GM18498 (cell line): ENCODE measurements at regions not wholly inside any gene's neighbourhood (a gene's known extent, or its start where the extent isn't known, plus 50 kb on each side); places are given as distances from the start of the nearest gene placed in this dataset.

Source experiments
- ATAC-seq: cut with Tn5 transposase; IDR thresholded peaks from one replicate; pipeline ENCODE4 v1.9.1; 2021; ENCODE audit warnings: mild to moderate bottlenecking, moderate library complexity; ENCODE audit not compliant: unreplicated experiment

GRCh38 chr3:99458013-99458412 lies 180.4 kb upstream of the COL8A1 start:
- ATAC-seq = no peak

DNA sequence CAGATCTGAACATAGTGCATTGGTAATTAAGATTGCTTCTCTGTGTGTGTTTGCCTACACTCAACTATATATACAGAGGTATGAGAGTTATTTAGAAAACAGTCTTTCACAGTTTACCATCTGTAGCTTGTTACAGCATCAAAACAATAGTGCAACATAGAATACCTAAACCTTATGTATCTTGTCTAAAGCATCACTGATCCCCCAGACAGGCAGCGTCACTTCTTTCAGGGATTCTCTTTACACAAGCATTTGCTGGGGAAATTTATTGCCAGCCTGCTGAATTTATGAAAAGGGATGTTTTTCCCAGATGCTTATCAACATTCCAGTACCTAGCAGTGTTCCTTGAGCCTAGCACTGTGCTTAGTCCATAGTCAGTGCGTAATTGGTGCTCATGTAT lies 195.8 kb upstream of the COL8A1 start:
- ATAC-seq = no peak

- no peak for ATAC-seq
Observed at GRCh38 chr3:99439892-99440291, 198.5 kb upstream of the COL8A1 start.

DNA sequence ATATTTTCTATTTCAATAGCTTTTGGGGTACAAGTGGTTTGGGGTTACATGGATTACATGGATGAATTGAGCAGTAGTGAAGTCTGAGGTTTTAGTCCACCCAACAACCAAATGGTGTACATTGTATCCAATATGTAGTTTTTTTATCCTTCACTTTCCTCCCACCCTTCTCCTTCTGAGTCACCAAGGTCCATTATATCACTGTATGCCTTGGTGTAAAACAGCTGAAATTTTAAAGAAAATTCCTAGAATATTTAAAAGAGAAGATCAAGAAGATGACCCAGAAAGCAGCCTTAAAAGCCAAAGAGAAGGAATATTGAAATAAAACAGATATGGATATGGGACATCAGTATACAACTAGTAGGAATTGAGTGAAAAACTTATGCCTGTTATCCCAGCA lies 204.2 kb upstream of the COL8A1 start:
- ATAC-seq = no peak

DNA sequence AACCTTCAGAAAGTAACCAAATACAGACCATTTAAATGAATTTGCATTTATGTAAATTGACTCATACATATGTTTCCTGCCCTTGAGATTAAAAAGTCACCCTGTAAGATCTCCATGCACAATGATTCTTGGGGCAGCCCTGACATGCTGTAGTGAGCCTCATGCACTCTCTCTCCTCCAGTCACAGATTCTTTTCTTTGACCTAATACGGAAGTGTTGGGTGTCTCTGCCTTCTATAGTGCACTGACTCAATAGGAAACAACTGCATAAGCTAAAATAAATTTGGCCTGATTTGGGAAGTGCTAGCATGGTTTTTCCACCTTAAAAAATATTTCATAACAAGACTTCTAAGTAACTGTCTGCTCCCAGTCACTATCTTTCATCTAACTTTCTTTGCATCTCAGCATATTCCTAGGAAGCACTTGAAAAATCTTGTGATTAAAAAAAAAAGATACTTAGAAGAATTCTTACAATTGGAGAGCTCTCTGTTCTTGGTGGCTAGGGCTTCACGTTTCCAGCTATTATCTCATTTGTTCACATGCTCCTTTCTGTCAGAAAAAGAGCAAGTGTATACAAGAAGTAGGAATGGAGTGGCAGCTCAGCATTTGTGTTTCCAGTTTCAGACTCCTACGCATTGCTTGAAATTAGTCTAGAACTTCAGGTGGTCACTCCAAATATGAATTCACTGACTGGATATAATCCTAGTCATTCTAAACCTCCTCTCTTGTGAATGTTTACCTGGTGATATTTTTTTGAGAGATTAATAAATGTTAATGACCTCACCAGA lies 207.9 kb upstream of the COL8A1 start:
- ATAC-seq = peak; percentile 53

- no peak for ATAC-seq
Observed at GRCh38 chr3:99429502-99429901, 208.9 kb upstream of the COL8A1 start.

- no peak for ATAC-seq
Observed at GRCh38 chr3:99425930-99426329, 212.5 kb upstream of the COL8A1 start.

DNA sequence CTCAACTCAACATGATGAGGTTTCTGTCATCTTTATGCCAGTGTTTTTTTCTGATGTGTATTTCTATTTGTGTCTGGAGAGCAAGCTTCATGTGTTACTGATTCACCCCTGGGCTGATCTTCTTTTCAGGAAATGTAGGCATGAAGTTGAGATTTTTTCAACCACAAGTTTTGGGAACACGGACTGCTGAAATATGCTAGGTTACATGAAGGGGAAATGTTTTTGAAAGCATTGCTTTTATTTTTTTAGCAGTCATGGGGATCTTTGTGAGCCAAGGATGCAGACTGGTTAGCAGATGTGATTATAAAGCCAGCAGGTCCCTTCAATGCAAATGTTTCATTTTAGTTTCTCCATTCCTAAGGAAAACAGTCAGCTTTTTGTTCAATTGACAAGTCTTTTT lies 219.3 kb upstream of the COL8A1 start:
- peak; percentile 1 for ATAC-seq

GRCh38 chr3:99418709-99419108 lies 219.7 kb upstream of the COL8A1 start:
- ATAC-seq = peak; percentile 79

GRCh38 chr3:99418209-99418635 lies 220.2 kb upstream of the COL8A1 start:
- ATAC-seq = peak; percentile 79

DNA sequence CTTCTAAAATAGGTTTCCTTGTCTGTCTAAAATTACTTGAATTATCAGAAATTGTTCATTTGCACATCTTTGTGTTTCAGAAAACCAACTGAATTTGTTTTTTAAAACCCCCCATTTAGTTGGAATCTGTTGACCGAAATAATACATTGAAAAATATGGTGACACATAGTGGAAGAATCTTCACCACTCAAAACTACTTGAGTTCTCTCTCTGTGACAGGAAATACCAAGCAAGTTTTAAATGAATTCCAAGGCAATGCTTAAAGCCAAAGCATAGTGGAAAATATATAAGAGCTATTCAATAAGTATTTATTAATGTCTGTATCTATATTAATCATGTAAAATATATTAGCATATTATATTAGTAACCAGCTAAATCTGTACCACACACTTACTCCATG lies 224.9 kb upstream of the COL8A1 start:
- no peak for ATAC-seq

- no peak for ATAC-seq
Observed at GRCh38 chr3:99410789-99411311, 227.5 kb upstream of the COL8A1 start.

GRCh38 chr3:99409961-99410360 lies 228.4 kb upstream of the COL8A1 start:
- no peak for ATAC-seq

GRCh38 chr3:99407257-99407656 lies 231.1 kb upstream of the COL8A1 start:
- ATAC-seq = peak; percentile 70

GRCh38 chr3:99402755-99403154 lies 235.6 kb upstream of the COL8A1 start:
- no peak for ATAC-seq

DNA sequence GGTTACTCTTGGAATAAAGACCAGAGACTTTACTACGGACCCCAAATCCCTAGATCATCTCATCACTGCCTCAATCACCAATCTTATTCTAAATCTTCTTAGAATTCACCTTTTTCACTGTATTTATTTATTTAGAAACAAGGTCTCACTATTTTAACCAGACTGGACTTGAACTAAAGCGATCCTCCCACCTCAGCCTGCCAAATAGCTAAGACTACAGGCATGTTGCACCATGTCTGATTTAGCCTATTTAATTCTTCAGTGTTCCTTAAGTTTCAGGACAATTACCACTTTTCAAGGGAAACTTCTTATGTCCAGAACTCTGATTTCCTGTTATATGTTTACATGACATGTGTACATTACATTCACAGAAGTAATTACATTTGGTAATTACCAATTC lies 238.0 kb upstream of the COL8A1 start:
- no peak for ATAC-seq

DNA sequence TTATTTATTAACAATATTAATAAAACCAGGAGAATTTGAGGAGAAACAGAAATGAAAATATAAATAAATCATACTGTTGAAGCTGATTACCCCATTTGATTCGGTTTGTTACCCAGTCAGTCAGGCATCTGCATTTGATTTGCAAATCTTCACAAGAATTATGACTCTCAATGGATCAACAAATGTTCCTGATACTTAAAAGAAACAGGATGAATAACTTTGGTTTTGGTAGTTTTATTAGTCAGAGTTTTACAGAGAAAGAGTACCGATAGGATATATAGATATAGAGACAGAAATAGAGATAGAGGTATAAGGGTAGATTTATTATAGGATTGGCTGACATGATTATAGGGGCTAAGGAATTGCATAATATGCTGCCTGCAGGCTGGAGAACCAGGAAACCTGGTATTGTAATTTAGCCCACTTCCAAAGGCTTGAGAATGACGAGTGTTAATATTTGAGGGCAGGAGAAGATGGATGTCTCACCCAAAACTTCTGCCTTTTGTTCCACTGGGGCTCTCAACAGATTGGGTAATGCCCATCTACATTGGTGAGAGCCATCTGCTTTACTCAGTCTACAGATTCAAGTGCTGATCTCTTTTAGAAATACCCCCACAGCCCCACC lies 241.6 kb upstream of the COL8A1 start:
- ATAC-seq = no peak

GRCh38 chr3:99394831-99395778 lies 243.3 kb upstream of the COL8A1 start:
- no peak for ATAC-seq

GRCh38 chr3:99393961-99394360 lies 244.4 kb upstream of the COL8A1 start:
- ATAC-seq = no peak

- ATAC-seq = no peak
Observed at GRCh38 chr3:99388780-99389179, 249.6 kb upstream of the COL8A1 start.

GRCh38 chr3:99384596-99384995 lies 253.8 kb upstream of the COL8A1 start:
- ATAC-seq = no peak
